Transverse colon (tissue), 4 donors: ENCODE measurements at regions not wholly inside any gene's neighbourhood (a gene's known extent, or its start where the extent isn't known, plus 50 kb on each side); places are given as distances from the start of the nearest gene placed in this dataset.

Experiments used
- EP300 ChIP-seq: sonication (generic); formaldehyde crosslinking; IDR thresholded peaks from one replicate; pipeline ENCODE4 v1.6.1; 2017; ENCODE audit warnings: antibody characterized with exemption, low read depth
- POLR2A ChIP-seq: fragments of 450-650 bp; IDR thresholded peaks from one replicate; pipeline ENCODE4 v1.6.1; 2016; ENCODE audit warnings: antibody characterized with exemption, mild to moderate bottlenecking, moderate library complexity
- POLR2AphosphoS5 ChIP-seq, 3 donors: sonication (generic); formaldehyde crosslinking; IDR thresholded peaks; one replicate each; pipeline ENCODE4 v1.6.1; 2016; ENCODE audit warnings: antibody characterized with exemption in 3 of 3
- TF ChIP-seq, protein P1 (sequence below), 5 experiments: fragments of 200-600 bp in 3 of 5; fragments of 450-650 bp in 2 of 5; sonication (generic) in 3 of 5; IDR thresholded peaks; 1 replicate in 2 of 5; 2 replicates in 3 of 5; pipeline ENCODE4 v1.5.1; 2016 to 2017; ENCODE audit warnings: antibody characterized with exemption in 5 of 5, inconsistent platforms in 3 of 5, mild to moderate bottlenecking in 2 of 5, moderate library complexity in 1 of 5

- no peak for TF ChIP-seq POLR2A
- TF ChIP-seq, protein P1, sequence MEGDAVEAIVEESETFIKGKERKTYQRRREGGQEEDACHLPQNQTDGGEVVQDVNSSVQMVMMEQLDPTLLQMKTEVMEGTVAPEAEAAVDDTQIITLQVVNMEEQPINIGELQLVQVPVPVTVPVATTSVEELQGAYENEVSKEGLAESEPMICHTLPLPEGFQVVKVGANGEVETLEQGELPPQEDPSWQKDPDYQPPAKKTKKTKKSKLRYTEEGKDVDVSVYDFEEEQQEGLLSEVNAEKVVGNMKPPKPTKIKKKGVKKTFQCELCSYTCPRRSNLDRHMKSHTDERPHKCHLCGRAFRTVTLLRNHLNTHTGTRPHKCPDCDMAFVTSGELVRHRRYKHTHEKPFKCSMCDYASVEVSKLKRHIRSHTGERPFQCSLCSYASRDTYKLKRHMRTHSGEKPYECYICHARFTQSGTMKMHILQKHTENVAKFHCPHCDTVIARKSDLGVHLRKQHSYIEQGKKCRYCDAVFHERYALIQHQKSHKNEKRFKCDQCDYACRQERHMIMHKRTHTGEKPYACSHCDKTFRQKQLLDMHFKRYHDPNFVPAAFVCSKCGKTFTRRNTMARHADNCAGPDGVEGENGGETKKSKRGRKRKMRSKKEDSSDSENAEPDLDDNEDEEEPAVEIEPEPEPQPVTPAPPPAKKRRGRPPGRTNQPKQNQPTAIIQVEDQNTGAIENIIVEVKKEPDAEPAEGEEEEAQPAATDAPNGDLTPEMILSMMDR (IDR thresholded peaks at IDR 0.05): no peak
- TF ChIP-seq POLR2AphosphoS5 (IDR thresholded peaks at IDR 0.05): no peak
- no peak for TF ChIP-seq EP300
Observed at GRCh38 chr11:24206030-24206429, 290.8 kb upstream of the LUZP2 start.
